ENCODE measurements at regions not wholly inside any gene's neighbourhood (a gene's known extent, or its start where the extent isn't known, plus 50 kb on each side); places are given as distances from the start of the nearest gene placed in this dataset.

DNA sequence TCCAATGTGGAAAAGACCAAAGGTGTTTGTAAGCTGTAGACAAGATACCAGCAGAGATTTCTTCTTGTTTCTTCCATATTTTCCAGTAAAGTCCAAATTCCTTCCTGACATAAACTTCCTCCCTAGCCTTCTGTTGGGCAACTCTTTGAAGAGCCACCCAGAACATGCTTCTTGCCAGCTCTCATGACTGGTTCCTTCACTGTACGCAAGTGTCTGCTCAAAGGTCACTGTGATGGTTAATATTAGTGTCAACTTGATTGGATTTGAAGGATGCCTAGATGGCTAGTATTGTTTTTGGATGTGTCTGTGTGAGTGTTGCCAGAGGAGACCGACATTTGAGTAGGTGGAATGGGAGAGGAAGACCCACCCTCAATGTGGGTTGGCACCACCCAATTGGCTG, 416.6 kb upstream of the RUNX1 start:
- TF ChIP-seq CTCF (IDR thresholded peaks at IDR 0.05) = no peak
- TF ChIP-seq POLR2A (IDR thresholded peaks at IDR 0.05) = no peak

Measured in heart left ventricle (tissue), 13 donors.